ENCODE measurements at regions not wholly inside any gene's neighbourhood (a gene's known extent, or its start where the extent isn't known, plus 50 kb on each side); places are given as distances from the start of the nearest gene placed in this dataset.
A peak's percentile ranks its signal among the peaks of the same experiment; 100 is the strongest.
"Not testable (repeated sequence)": the region's sequence is repeated elsewhere in the genome, so short reads cannot be mapped to it uniquely, and the experiment has no call there.

DNA sequence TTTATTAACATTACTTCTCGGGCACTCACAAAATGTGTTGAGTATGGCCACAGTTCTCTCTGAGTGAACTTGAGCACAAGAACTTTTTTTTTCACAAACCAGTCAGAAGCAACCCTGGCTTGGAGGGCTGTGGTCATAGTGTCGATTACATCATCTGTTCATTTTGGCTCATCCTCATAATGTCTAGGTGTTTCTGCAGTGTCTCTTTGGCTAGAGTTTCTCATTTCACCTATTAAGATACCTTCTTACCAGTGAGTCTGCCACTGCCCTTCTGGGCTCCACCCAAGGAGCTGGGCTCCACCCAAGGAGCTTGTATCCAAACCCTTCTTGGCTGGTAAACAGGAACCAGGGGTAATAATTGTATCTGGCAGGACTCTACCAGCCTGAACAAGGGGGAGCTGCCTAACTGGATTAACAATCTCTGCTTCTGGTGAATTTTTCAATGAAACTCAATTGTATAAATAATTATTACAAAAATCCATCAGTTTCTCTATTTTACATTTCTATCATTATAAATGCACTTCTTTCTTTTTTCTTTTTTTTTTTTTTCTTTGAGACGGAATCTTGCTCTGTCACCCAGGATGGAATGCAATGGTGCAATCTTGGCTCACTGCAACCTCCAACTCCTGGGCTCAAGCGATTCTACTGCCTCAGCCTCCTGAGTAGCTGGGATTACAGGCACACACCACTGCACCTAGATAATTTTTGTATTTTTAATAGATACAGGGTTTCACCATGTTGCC lies 667.7 kb upstream of the SLIT2 start:
- DNase-seq (ENCODE audit: low spot score): no peak

- no peak for DNase-seq (ENCODE audit: low spot score)
Observed at GRCh38 chr4:19580095-19580494, 671.6 kb upstream of the SLIT2 start.

GRCh38 chr4:19579608-19580007 lies 672.1 kb upstream of the SLIT2 start:
- no peak for DNase-seq (ENCODE audit: low spot score)

DNA sequence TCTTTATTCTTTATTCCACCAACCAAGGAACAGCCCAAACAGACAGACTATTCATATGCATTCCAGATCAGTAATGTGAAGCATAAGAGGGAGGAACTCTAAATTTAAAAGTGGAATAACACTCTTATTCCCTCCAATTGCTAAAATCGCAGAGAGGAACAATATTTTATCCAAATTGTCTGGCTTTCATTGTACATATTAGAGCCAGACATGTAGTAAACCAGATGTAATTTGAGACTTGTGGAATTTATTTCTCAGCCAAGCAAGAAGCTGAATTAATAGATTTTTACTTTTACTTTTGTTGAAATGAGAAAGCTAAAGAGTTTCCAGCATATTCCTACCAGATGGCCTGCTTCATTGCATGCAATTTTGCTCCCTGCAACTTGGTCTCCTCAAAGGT lies 674.6 kb upstream of the SLIT2 start:
- DNase-seq (ENCODE audit: low spot score): no peak

DNA sequence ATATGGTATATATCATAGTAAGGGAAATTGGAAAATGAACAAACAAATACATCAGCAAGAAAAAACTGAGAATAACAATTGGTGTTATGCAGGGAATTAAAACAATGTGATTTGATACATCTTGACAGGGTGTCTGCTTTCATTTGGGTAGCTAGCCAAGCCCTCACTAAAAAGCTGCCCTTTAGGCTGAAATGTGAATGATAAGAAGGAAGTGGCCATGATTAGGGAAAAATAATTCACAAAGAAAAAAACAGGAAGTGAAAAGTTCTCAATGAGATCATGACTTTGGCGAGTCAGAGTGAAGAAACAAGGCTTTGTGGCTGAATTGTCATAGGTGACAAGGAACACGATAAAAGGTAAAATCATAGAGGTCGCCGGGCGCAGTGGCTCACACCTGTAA lies 675.8 kb upstream of the SLIT2 start:
- DNase-seq (ENCODE audit: low spot score): no peak

- no peak for DNase-seq (ENCODE audit: low spot score)
Observed at GRCh38 chr4:19566041-19566440, 685.7 kb upstream of the SLIT2 start.

GRCh38 chr4:19562456-19562855 lies 689.2 kb upstream of the SLIT2 start:
- DNase-seq (ENCODE audit: low spot score): no peak

- no peak for DNase-seq (ENCODE audit: low spot score)
Observed at GRCh38 chr4:19557161-19557560, 694.5 kb upstream of the SLIT2 start.

- DNase-seq (ENCODE audit: low spot score): not testable (repeated sequence)
Observed at GRCh38 chr4:19556276-19556675, 695.4 kb upstream of the SLIT2 start.

DNA sequence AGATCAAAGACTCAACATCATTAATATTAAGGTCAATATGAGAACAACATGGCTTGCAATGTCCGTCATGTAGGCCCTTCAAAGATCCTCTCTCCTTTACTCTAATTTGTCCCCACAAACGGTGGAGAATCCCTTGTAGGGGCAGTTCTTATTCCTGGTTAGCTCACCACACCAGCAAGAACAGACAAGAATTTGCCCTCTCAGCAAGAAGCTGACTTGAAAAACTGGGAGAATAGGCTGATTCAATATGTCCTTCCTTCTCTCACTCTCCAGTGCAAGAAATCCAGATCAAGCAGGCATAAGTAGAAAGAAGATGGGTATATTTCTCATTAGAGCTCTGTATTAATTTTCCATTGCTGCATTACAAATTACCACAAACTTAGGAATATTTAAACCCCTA lies 704.2 kb upstream of the SLIT2 start:
- no peak for DNase-seq (ENCODE audit: low spot score)

- DNase-seq (ENCODE audit: low spot score): peak; percentile 2
Observed at GRCh38 chr4:19544446-19545125, 707.1 kb upstream of the SLIT2 start.

DNA sequence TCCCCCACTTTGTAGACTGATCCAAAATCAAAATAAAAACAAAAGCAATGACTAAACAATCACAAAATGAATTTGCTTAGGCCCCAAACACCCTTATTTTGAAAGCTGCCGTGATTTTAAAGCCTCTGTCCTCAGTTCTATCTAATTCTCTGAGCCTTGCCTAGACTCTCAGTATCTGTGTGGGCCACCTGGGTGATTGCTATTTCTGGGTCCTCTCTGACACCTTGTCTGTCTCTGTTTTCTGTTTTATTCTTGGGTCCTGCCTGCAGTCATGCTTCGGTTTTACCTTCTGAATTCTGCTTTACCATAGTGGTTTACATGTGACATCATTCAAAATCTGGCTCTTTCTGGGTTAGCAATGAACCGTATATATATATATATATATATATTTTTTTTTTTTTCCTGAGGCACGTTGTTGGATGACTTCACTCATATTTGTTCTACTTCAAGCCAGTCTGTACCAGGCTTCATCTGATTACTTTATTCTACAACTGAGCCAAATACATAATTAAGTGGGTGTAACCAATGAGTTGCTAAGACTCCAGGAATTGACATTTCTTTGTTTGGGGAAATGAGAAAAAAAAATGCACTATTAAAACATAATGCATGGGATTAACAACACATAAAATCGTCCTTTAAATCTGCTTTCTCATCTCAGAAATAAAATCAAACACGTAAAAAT lies 710.7 kb upstream of the SLIT2 start:
- no peak for DNase-seq (ENCODE audit: low spot score)

DNA sequence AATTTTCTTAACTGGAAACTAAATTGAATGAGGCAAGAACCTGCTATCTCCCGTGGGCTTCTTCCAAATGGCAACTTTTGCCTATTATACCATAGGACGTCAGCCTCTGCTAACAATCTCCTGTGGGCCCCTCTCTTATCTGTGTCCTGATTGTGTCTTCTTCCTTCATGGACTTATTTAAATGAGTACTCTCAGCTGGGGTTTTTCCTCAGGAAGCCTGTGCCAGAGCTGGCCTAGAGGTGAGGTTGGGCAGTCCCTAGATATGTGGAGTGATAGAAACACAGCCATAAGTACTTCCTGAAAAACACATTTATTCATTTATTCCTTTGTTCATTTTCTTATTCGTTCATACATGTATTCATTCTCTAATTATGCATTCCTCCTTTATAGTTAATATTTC lies 712.5 kb upstream of the SLIT2 start:
- DNase-seq (ENCODE audit: low spot score): no peak

- DNase-seq (ENCODE audit: low spot score): no peak
Observed at GRCh38 chr4:19534159-19534558, 717.5 kb upstream of the SLIT2 start.

GRCh38 chr4:19531906-19532848 lies 719.5 kb upstream of the SLIT2 start:
- no peak for DNase-seq (ENCODE audit: low spot score)

- no peak for DNase-seq (ENCODE audit: low spot score)
Observed at GRCh38 chr4:19523964-19524363, 727.7 kb upstream of the SLIT2 start.

DNA sequence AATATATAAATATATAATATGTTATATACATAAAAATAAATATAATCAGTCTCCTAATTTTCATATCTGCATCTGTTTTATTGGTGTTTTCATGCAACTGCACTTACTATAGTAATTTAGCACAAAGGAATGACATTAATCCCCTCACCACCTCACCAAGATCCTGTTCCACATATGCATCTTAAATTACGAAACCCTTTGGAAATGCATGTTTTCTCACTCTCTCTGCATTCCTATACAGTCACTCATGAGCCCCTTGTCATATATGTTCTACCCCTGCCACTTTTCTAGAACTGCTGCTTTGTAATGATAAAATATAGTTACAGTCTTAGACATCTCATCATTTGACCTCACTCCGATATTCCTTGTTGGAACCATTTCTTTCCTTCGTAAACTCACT lies 728.7 kb upstream of the SLIT2 start:
- no peak for DNase-seq (ENCODE audit: low spot score)

GRCh38 chr4:19520939-19521520 lies 730.7 kb upstream of the SLIT2 start:
- no peak for DNase-seq (ENCODE audit: low spot score)

DNA sequence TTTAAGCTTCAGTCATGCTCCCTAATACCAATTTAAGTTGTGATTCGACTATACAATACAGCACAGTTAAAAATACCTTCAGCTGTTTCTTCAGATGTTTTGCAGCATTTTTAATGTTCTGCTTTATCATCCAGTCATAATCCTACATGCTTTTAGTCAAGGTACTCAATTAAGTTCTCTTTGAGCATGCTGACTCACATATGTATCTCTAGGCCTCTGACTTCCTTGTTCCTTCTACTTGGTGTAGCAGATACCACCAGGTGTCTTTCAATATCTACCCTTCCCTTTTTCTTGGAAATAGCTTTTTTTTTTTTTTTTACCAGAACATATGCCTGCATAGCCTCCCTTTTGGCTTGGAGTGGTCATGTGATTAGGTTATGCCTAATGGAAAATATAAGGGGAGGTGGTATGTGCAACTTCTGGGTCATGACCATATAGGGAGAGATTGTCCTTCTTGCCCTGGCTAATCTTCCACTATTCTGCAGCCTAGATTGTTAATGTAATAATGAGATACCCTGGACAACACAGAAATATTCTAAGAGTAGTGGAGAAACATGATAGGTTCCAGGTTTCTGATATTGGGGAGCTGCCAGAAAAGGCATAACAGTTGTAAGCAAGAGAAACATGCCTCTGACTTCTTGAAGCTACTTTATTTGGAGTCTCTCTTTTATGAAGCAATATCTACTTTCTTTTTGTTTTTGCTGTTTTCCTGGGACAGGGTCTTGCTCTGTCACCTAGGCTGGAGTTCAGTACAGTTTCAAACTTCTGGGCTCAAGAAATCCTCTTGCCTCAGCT lies 737.2 kb upstream of the SLIT2 start:
- no peak for DNase-seq (ENCODE audit: low spot score)

GRCh38 chr4:19512086-19512485 lies 739.6 kb upstream of the SLIT2 start:
- no peak for DNase-seq (ENCODE audit: low spot score)

- DNase-seq (ENCODE audit: low spot score): no peak
Observed at GRCh38 chr4:19510993-19511392, 740.7 kb upstream of the SLIT2 start.

All from putamen (tissue), 1 donor.